CD4-positive, alpha-beta T cell (primary cell): ENCODE measurements at regions not wholly inside any gene's neighbourhood (a gene's known extent, or its start where the extent isn't known, plus 50 kb on each side); places are given as distances from the start of the nearest gene placed in this dataset.

Experiments used
- ATAC-seq: fragments of 200-7000 bp; cut with Tn5 transposase; one replicate; pipeline ENCODE4 v1.10.0; 2022; ENCODE audit warnings: mild to moderate bottlenecking; ENCODE audit not compliant: poor library complexity
- CTCF ChIA-PET: fragments of 350-600 bp; sonication (Branson Sonifier 250); formaldehyde crosslinking; loops from one replicate; lab custom pipeline; 2021; ENCODE audit warnings: antibody characterized with exemption, inconsistent platforms; lab: Charles Lee
- POLR2A ChIA-PET: fragments of 350-600 bp; sonication (Branson Sonifier 250); formaldehyde crosslinking; loops from one replicate; lab custom pipeline; 2021; ENCODE audit warnings: antibody characterized with exemption, inconsistent platforms; lab: Charles Lee
- DNase-seq, 14 experiments: peaks; one replicate each; pipeline ENCODE4 v3.0.0-alpha.2; 2013 to 2020; ENCODE audit warnings: mixed read lengths in 2 of 14
- H3K27ac ChIP-seq, 2 donors: one replicate each; pipeline versions ENCODE4 v1.5.1 to v1.7.0; 2013; ENCODE audit warnings: low read length in 2 of 2, low read depth in 1 of 2, mild to moderate bottlenecking in 1 of 2
- H3K27me3 ChIP-seq, 2 experiments: 1 replicate in 1 of 2; 2 replicates in 1 of 2; pipeline versions ENCODE4 v1.6.1 to v1.7.0; 2013; ENCODE audit warnings: low read length in 2 of 2, control low read depth in 1 of 2, mild to moderate bottlenecking in 1 of 2, moderate library complexity in 1 of 2; ENCODE audit not compliant: insufficient read depth in 2 of 2, control insufficient read depth in 1 of 2
- H3K36me3 ChIP-seq: one replicate; pipeline ENCODE4 v1.6.1; 2013; ENCODE audit warnings: low read length, control low read depth; ENCODE audit not compliant: insufficient read depth
- H3K4me1 ChIP-seq: one replicate; pipeline ENCODE4 v1.6.1; 2013; ENCODE audit warnings: low read length, control low read depth; ENCODE audit not compliant: insufficient read depth
- H3K4me3 ChIP-seq: one replicate; pipeline ENCODE4 v1.5.1; 2013; ENCODE audit warnings: mild to moderate bottlenecking, low read length, moderate library complexity
- H3K9me3 ChIP-seq, 2 experiments: 1 replicate in 1 of 2; 2 replicates in 1 of 2; pipeline versions ENCODE4 v1.6.1 to v1.7.0; 2013; ENCODE audit warnings: low read length in 2 of 2, mild to moderate bottlenecking in 2 of 2, control low read depth in 1 of 2, moderate library complexity in 1 of 2; ENCODE audit not compliant: control insufficient read depth in 1 of 2, insufficient read depth in 1 of 2
- H3K27ac Mint-ChIP-seq: one replicate; pipeline ENCODE4 v1.8.0; 2020; ENCODE audit warnings: mixed read lengths
- H3K27me3 Mint-ChIP-seq: one replicate; pipeline ENCODE4 v1.8.0; 2021; ENCODE audit warnings: mixed read lengths
- H3K36me3 Mint-ChIP-seq: one replicate; pipeline ENCODE4 v1.8.0; 2021; ENCODE audit warnings: low read depth, mixed read lengths
- H3K4me1 Mint-ChIP-seq: one replicate; pipeline ENCODE4 v1.8.0; 2021; ENCODE audit warnings: low read depth, mixed read lengths
- H3K4me3 Mint-ChIP-seq: one replicate; pipeline ENCODE4 v1.8.0; 2020; ENCODE audit warnings: mild to moderate bottlenecking, mixed read lengths
- H3K9me3 Mint-ChIP-seq: one replicate; pipeline ENCODE4 v1.8.0; 2020; ENCODE audit warnings: mixed read lengths
- intact Hi-C, 2 experiments: fragments of 100-400 bp; cut with DNase I in 1 of 2; cut with micrococcal nuclease in 1 of 2; formaldehyde crosslinking; loops; one replicate each; pipeline versions ENCODE4 v1.15.1 to v1.9.0; 2023 to 2025; cut with DNase I, micrococcal nuclease
- TF ChIP-seq, protein P1 (sequence below): fragments of 200-600 bp; IDR thresholded peaks from one replicate; pipeline ENCODE4 v1.8.0; 2022; ENCODE audit warnings: antibody characterized with exemption, mild to moderate bottlenecking

DNA sequence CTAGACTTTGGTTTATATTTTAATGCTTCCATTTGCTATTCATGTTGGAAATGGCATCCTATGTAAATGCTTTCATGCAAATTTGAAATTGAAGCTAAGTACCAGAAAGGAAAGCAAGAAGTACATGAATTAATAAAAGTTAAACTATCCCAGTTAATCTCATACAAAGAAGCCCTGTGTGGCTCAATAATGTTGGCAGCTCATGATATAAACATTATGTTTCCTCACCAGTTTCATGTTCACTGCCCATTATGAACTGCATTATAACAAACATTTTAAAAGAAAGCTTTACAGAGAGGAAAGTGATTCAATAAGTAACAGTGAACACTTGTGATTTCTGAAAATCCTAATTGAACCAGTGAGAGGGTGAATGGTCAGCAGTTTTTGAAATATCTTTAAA, 62.9 kb upstream of the ROBO2 start:
- DNase-seq (no peak), ATAC-seq (no peak)
- POLR2A ChIA-PET = no interaction called here
- Histone ChIP-seq H3K9me3 (peaks cover 0 to 8% of the 10 kb centered on the region in 2 experiments), H3K4me3 (no peak overlapping the region), H3K36me3 (no peaks in the 10 kb centered on the region), H3K27ac (no peak overlapping the region), H3K27me3 (no peaks in the 10 kb centered on the region), H3K4me1 (no peaks in the 10 kb centered on the region)
- Mint-ChIP-seq H3K36me3 (no peaks in the 10 kb centered on the region), H3K27ac (no peak overlapping the region), H3K4me3 (no peak overlapping the region), H3K4me1 (no peaks in the 10 kb centered on the region), H3K27me3 (no peaks in the 10 kb centered on the region), H3K9me3 (no peaks in the 10 kb centered on the region)
- TF ChIP-seq, protein P1, sequence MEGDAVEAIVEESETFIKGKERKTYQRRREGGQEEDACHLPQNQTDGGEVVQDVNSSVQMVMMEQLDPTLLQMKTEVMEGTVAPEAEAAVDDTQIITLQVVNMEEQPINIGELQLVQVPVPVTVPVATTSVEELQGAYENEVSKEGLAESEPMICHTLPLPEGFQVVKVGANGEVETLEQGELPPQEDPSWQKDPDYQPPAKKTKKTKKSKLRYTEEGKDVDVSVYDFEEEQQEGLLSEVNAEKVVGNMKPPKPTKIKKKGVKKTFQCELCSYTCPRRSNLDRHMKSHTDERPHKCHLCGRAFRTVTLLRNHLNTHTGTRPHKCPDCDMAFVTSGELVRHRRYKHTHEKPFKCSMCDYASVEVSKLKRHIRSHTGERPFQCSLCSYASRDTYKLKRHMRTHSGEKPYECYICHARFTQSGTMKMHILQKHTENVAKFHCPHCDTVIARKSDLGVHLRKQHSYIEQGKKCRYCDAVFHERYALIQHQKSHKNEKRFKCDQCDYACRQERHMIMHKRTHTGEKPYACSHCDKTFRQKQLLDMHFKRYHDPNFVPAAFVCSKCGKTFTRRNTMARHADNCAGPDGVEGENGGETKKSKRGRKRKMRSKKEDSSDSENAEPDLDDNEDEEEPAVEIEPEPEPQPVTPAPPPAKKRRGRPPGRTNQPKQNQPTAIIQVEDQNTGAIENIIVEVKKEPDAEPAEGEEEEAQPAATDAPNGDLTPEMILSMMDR = no peak
- intact Hi-C loops = no loop called here
- CTCF ChIA-PET = no interaction called here

GRCh38 chr3:76985645-76986044, 54.3 kb upstream of the ROBO2 start:
- TF ChIP-seq, protein P1 = no peak
- intact Hi-C loops = no loop called here
- no peaks in the 10 kb centered on the region for H3K27me3 ChIP-seq
- no peak overlapping the region for H3K4me3 Mint-ChIP-seq
- no peak overlapping the region for H3K4me3 ChIP-seq
- H3K36me3 ChIP-seq = no peaks in the 10 kb centered on the region
- no peaks in the 10 kb centered on the region for H3K4me1 ChIP-seq
- DNase-seq (no peak), ATAC-seq (no peak)
- H3K9me3 Mint-ChIP-seq = no peaks in the 10 kb centered on the region
- no peaks in the 10 kb centered on the region for H3K36me3 Mint-ChIP-seq
- no peaks in the 10 kb centered on the region for H3K4me1 Mint-ChIP-seq
- H3K27ac ChIP-seq = no peak overlapping the region
- peaks cover 0 to 3% of the 10 kb centered on the region in 2 experiments for H3K9me3 ChIP-seq
- ChIA-PET POLR2A (no interaction called here), CTCF (no interaction called here)
- H3K27me3 Mint-ChIP-seq = no peaks in the 10 kb centered on the region
- H3K27ac Mint-ChIP-seq = no peak overlapping the region

GRCh38 chr3:76986876-76987474, 52.9 kb upstream of the ROBO2 start:
- ChIA-PET CTCF (no interaction called here), POLR2A (no interaction called here)
- no peak overlapping the region for H3K4me3 ChIP-seq
- no peaks in the 10 kb centered on the region for H3K36me3 ChIP-seq
- no peak overlapping the region for H3K27ac ChIP-seq
- no peaks in the 10 kb centered on the region for H3K27me3 Mint-ChIP-seq
- TF ChIP-seq, protein P1 = no peak
- ATAC-seq = no peak
- H3K4me1 Mint-ChIP-seq = no peaks in the 10 kb centered on the region
- H3K27me3 ChIP-seq = no peaks in the 10 kb centered on the region
- peaks cover 4% of the 10 kb centered on the region for H3K9me3 Mint-ChIP-seq
- no peak overlapping the region for H3K4me3 Mint-ChIP-seq
- intact Hi-C loops = no loop called here
- H3K4me1 ChIP-seq = no peaks in the 10 kb centered on the region
- H3K36me3 Mint-ChIP-seq = no peaks in the 10 kb centered on the region
- peaks cover 0 to 8% of the 10 kb centered on the region in 2 experiments for H3K9me3 ChIP-seq
- no peak for DNase-seq
- no peak overlapping the region for H3K27ac Mint-ChIP-seq
